Renal pelvis (tissue), 1 donor: ENCODE measurements at regions not wholly inside any gene's neighbourhood (a gene's known extent, or its start where the extent isn't known, plus 50 kb on each side); places are given as distances from the start of the nearest gene placed in this dataset.
"Not testable (repeated sequence)": the region's sequence is repeated elsewhere in the genome, so short reads cannot be mapped to it uniquely, and the experiment has no call there.

Experiments
- DNase-seq: peaks from one replicate; pipeline ENCODE4 v3.0.0-alpha.2; 2013

DNA sequence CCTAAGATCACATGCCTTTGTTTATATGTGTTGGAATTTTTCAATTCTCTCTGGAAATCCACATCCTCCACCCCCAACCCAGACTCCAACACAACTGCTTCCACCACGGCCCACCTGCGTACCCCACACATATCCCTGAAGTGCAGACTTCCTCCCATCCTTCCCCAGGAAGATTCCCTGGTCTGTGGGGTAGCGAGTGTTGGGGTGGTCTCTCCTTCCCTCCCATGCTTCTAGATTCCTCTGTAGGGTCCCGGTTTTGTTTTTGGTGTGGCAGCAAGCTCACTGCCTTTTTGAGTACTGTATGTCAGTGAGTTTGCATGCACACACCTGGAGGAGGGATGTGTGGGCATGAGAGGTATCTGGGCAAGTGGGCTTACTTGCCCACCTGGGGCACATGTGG, 127.6 kb downstream of the MRPL14 start:
- no peak for DNase-seq

DNA sequence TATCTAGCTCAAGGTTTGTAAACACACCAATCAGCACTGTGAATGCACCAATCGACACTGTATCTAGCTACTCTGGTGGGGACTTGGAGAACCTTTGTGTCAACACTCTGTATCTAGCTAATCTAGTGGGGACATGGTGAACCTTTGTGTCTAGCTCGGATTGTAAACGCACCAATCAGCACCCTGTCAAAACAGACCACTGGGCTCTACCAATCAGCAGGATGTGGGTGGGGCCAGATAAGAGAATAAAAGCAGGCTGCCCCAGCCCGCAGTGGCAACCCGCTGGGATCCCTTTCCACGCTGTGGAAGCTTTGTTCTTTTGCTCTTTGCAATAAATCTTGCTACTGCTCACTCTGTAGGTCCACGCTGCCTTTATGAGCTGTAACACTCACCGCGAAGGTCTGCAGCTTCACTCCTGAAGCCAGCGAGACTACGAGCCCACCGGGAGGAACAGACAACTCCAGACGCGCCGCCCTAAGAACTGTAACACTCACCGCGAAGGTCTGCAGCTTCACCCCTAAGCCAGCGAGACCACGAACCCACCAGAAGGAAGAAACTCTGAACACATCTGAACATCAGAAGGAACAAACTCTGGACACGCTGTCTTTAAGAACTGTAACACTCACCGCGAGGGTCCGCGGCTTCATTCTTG, 128.5 kb downstream of the MRPL14 start:
- not testable (repeated sequence) for DNase-seq

DNA sequence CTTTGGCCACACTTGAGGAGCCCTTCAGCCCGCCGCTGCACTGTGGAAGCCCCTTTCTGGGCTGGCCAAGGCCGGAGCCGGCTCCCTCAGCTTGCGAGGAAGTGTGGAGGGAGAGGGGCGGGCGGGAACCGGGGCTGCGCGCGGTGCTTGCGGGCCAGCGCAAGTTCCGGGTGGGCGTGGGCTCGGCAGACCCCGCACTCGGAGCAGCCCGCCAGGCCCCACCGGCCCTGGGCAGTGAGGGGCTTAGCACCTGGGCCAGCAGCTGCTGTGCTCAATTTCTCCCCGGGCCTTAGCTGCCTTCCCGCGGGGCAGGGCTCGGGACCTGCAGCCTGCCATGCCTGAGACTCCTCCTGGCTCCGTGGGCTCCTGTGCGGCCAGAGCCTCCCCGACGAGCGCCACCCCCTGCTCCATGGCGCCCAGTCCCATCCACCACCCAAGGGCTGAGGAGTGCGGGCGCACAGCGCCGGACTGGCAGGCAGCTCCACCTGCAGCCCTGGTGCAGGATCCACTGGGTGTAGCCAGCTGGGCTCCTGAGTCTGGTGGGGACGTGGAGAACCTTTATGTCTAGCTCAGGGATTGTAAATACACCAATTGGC, 129.2 kb downstream of the MRPL14 start:
- DNase-seq, result not testable (repeated sequence)

DNA sequence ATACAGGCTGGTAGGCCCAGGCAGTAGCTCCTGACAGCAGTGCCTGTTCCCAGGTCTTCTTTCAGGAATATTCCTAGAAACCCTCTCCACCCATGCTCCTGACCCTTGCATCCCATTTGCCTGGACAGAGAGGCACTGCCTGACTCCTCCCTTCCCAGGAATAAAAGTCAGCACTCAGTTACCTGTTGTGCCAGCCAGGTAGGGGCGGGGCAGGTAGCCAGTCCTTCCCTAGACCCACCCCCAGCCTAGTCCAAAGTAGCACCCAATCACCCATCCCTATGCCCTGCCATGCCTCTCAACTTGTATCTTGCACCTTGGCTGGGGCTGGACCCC, 129.9 kb downstream of the MRPL14 start:
- no peak for DNase-seq

DNA sequence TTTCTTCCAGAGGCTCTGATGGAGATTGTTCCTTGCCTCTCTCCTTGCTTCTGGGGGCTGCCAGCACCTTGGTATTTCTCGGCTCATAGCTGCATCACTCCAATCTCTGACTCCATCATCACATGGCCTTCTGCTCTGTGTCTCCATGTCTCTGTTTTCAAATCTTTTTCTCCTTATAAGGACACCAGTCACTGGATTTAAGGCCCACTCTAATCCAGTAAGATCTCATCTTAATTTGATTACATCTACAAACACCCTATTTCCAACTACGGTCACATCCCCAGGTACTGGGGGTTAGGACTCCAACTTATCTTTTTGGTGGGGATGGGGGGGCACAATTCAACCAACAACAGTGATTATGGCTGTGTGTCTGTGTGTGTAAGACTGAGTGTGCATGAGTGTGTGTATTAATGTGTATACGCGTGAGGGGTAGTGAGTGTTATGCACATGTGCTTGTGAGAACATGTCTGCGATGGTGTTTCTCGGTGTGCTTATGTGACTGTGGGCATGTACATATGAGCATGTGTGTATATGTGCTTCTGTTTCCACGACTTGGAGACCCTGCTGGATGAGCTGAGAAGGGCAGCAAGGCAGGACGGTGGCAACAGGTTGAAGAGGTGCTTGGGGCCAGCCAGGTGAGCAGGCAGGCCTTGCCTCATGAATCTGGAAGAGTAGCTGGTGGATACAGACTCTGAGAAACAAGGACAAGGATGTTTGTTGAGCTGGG, 130.5 kb downstream of the MRPL14 start:
- no peak for DNase-seq

DNA sequence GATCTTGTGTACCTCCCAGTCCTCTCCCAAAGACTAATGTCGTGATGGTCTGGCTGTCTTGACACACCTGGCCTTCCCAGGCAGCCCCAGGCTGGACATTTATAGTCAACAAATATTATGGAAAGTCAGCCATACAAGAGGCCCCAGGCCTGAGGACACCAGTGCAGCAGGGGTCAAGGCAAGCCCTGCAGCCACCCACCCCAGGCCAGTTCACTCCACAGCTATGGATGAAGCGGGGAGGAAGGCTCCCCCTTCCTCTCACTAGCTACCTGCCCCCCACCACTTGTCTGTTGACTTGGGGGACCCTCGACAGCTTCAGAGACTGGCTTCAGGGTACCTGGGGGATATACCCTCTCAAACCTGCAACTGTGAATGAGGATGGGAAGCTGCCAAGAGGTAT, 132.1 kb downstream of the MRPL14 start:
- no peak for DNase-seq

DNA sequence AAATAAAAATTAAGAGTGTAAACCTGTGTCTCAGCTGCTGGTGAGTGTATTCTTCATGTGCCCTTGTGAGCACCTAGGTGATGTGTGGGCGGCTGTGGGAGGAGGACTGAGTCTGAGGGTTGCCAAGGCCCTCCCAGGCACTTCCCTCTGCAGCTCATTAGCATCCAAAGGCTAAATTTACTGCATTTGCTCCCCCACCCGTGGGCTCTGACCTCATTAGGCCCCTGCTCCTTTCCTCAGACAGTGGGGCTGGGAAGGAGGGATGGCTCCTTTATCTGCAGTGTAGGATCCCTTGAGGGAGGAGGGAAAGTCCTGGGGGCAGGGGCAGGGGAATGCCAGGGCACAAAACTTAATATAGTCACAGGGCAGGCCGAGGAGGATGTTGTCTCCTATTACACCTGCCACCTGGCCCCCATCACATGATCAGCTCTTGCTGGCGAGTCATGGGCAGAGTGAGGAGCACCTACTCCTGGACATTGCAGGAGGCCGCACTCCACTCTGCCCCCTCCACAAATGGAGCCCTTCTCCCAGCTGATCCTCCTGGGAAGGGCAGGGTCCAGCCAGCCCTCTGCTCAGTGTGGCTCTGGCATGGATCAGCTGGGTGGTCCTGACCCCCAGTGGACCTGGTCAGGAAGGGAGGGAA, 133.2 kb downstream of the MRPL14 start:
- no peak for DNase-seq

DNA sequence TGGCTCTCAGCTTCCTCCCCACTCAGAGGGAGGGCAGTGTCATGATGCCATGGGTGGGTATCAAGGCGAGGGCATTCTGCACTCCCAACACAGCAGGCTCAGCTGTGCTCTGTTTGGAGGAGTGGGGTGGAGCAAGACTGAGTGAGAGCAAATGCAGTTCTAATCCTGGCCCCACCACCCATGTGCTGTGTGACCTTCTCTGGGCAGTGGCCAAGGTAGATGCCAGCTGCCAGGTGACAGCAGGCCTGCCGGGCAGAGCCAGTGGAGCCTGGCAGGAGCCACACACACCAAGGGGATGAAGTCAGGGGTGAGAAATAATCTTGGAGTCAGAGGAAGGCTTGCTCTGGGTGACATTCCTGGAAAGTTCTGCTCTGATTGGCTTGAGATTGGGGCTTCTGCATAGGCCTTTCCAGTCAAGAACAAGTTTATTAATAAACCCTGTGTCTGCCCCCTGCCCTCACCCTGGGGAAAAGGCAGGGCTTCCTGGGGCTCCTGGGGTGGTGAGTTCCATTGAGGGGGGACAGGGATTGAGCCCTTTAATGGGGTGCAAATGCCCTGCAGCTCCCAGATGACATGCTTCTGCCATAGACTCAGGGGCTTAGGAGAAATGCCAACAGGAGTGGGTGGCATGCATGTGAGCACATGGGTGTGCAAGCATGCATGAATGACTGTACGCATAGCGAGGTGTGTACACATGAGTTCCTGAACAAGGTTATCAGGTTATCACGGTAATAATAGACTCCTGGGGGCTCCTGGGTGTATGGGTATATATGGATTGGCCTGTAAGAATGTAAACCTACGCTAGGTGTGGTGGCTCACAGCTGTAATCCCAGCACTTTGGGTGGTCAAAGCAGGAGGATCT, 134.2 kb downstream of the MRPL14 start:
- DNase-seq, result no peak

DNA sequence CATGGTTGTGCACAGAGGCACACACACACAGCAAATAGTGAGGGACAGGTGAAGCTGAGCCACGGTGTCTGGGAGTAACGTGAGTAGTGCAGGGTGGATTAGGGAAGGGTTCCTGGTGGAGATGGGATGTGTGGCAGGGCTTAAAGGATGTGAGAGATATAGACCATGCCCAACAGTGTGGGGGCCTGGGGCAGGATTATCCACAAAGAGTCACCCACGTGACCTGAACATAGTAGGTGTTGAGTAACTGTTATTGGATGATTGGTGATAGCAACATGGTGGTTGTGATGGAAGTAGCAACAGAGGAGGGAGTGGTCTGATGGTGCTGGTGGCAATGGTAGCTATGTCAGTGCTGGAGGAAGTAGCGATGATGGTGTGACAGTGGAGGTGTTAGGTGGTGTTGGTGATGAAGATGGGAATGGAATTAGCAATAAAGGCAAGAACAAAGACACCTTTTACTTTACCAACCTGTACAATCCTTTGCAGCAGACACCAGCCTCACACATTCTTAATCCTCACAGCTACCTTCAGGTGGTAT, 135.1 kb downstream of the MRPL14 start:
- no peak for DNase-seq

DNA sequence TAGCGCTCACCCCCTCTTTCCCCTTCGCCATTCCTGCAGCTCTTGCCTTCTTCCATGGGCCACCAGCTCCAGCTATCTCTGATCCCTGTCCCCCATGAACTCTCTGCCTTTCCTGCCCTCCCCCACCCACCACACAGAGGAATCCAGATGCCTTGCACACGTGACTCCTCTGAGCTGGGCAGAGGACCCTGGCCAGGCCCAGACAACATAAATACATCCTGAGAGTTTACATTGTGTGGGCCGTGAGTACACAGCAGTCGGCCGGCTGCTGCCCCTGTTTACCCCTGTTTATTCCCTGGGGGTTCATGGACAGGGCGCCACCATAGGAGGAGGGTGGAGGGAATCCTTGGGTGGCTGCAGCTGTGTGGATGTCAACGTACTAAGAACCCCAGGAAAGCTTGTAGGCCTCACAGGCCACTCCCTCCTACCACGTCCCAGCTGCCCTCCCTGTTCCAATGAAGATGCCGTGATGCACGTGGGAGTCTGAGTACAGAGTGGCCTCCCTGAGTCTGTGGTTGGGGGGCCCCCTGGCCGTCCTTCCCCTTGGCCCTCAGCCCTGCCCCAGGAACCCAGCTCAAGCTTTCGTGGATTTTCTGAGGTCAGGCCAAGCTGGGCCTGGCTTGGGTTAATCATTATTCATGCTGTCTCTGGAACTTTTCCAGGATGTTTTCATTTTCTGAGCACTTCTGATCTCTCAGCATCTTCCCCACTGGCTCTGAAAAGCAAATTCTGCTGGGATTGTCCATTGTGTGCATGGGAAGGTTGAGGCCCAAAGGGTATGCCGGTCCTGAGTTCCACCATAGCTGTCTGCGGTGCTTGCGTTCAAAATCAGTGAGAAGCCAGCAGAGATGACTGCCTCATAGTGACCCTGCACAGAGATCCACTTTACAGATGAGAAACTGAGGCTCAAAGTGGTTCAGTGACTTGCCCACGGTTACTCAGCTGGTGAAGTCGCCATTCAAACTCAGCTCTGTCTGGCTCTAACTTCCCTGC, 136.3 kb downstream of the MRPL14 start:
- no peak for DNase-seq

DNA sequence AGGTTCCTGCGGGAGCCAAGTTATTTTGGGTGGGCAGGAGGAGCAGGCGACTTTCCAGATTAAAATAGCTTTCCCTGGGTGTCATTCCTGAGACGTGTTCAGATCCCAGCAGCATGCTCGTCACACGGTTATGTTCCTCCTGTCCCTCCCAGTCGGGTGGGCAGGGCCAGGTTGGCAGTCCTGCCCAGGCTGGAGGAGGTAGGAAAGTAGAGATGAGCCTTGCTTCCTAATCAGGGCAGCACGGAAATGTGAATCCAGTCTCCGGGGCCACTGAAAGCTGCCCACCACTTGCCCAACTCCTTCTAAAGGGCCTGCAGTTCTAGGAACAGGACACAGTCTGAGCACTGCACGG, 137.0 kb downstream of the MRPL14 start:
- no peak for DNase-seq

DNA sequence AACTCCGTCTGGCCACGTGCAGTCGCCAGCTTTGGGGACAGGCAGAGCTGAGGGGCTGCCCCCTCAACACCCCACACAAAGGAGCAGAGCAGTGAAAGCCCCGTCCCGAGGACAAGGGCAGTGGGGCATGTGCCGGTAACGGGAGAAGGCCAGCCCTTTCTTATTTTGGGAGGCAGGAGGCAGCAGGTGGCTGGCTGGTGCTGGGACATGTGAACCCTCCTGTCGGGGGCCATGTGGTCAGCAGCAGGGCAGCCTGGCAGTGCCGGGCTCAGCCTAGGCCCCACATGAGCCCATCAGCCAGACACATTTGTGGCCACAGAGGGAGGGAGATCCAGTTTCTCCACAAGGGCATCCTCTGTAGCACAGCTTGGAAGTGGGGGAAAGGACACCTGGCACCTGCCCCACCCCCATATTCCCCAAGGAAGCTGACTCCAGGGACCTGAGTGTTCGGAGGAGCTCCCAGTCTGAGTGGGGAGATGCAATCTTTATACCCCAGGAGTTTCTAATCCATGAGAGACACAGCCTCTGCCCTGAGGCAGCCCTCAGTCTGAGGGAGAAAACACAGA, 137.6 kb downstream of the MRPL14 start:
- no peak for DNase-seq

DNA sequence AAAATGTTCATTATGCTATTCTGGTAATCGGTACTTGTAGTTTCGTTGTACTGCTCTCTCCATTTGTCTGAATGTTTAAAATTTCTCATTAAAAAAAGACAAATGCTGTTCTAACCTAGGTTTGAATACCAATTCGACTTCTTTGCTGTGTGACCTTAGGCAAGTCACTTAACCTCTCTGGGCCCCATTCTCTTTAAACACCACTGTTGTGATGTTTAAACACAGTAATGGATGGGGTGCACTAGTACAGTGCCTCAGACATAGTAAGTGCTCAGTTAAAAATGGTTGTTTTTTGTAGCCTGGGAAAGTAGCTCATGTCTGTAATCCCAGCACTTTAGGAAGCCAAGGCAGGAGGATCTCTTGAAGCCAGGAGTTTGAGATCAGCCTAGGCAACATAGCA, 138.5 kb downstream of the MRPL14 start:
- DNase-seq, result no peak

DNA sequence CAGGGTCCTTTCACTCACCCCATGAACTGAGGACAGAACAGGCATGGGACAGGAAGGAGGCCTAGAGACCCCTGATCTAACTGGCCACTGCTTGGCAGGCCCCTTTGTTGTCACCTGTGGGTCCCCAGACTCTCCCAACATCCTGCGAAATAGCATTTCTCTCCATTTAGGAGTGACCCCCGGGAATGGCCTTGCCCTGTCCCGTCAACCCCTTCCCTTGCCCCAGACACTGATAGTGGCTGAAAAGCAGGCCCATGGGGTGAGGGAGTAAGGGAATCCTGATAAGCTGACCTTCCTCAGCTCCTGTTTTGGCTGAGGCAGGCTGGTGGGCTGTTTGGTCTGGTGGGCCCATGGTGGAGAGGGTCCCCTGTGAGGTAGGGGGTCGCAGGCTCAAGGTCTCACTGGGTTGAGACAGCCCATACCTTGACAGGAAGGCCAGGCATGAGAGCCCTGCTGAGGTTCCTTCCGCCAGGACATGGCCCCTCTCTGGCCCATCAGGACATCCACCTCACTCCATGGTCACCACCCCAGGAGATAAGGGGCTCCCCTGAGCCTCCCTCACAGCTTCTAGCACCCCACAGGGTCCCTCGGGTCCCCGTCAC, 139.3 kb downstream of the MRPL14 start:
- no peak for DNase-seq

DNA sequence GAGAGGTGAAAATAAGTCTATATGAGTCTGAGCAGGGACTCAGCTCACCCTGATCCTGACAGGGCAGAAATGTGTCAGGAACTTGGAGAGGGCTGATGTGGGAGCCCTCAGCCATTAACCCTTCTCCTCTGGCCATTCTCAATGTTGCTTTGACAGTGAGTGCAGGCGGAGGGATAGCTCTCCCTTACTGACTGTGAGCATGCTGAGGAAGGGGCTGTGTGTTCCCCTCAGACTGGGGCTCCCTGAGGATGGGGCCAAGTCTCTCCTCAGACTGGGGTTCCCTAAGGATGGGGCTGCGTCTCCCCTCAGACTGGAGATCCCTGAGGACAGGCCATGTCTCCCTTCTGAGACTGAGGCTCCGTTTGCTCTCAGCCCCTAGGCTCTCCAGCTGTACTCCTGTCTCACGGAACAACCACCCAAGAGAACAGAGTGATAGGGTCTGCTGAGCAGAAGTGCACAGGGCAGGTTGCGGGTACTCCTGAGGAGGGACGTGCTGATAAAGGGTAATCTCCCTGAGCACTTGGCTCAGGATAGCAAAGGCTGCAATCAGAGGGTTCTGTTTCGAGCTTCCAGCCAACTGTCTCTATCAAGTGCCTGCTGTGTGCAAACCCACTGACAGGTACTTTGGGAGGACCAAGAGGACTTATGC, 141.0 kb downstream of the MRPL14 start:
- DNase-seq, result no peak

DNA sequence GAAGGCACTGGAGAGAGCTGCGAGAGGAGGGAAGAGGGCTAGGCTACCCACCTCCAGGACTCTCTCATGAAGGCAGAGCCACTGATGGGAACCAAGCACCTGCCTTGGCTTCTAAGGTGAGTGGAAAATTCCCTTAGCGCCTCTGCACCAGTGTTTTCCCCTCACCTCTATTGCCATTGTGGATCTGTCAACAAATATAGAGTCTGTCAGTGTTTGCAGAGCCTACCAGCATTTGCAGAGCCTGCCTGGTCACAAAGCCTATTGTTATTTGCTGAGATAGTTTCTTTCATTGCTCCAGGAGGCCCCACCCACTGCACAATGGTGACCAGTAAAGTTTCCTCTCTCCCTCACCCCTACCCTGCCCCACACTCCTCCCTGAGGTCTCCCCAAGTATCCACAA, 141.9 kb downstream of the MRPL14 start:
- DNase-seq, result no peak

DNA sequence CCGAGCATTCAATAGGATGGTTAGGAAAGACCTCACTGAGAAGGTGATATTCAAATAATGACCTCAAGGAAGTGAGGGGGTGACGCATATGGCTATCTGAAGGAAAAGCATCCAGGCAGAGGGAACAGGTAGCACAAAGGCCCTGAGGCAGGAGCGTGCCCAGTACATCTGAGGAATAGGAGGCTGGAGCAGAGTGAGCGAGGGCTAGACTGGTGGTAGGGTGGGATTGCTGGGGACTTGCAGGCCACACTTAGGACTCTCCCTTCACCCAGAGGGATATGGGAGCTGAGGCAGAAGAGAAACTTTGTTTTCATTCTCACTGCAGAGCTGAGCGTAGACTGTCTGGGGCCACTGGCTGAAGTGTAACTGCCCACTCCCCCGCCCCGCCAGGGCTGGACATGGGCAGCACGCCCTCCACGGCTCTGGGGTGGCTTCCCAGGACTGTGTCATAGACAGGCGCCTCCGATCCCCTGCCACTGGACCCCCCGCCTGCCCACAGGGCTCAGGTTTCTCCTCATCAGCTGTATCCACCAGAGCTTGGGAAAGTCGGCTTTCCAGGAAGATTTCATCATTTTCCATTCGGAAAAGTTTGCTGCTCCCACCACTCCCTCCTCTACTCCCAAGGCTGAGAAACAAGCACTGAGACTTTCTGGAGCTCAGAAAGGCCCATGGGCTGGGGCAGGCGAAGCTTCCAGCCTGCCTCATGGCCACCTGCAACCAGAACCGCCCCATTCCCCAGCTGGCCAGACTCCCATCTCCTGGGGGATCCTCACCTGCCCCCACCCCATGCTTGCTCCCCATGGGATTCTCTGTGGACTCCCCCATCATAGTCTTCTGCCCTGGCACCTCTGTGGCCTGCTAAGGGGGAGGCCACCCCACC, 142.6 kb downstream of the MRPL14 start:
- DNase-seq, result no peak

DNA sequence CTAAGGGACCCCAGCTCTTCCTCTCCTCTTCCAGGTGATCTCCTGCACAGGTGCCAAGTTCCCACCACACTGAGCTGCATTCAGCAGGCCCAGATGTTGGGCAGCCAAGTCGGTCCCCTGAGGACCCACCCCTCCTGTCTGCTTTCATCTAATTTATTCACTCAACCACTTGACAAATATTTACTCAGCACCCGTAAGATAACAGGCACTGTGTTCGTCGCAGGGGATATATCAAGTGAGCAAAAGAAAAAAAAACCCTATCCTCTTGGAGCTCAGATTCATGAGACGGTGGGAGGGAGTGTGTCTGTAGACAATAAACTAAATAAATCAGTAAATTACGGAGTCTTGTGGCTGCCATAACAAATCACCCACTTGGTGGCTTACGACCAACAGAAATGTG, 143.6 kb downstream of the MRPL14 start:
- no peak for DNase-seq
